ENCODE measurements at regions not wholly inside any gene's neighbourhood (a gene's known extent, or its start where the extent isn't known, plus 50 kb on each side); places are given as distances from the start of the nearest gene placed in this dataset.

- ChIA-PET POLR2A (no interaction called here), CTCF (interaction anchor here (0.9 to 1.1 kb wide), 2 partner anchors 11 to 15 kb away, joined by 3 to 5 read pairs; no protein-coding TSS in a partner anchor)
- H3K4me3 ChIP-seq (ENCODE audit: low read depth, low read length) = no peak overlapping the region
- H3K36me3 ChIP-seq (ENCODE audit: control insufficient read depth, insufficient read depth, low read length) = no peaks in the 10 kb centered on the region
- DNase-seq (ENCODE audit: low read depth) = no peak
- peaks cover 1% of the 10 kb centered on the region for H3K27me3 ChIP-seq (ENCODE audit: control insufficient read depth, insufficient read depth, low read length)
- TF ChIP-seq CTCF (IDR thresholded peaks at IDR 0.05; ENCODE audit: insufficient read depth, low read depth, low read length) = no peak
Measured at GRCh38 chr4:4766564-4766963, 92.9 kb upstream of the MSX1 start.

GRCh38 chr4:4765811-4766210, 93.7 kb upstream of the MSX1 start:
- Histone ChIP-seq H3K36me3 (ENCODE audit: control insufficient read depth, insufficient read depth, low read length) (no peaks in the 10 kb centered on the region), H3K4me3 (ENCODE audit: low read depth, low read length) (no peak overlapping the region), H3K27me3 (ENCODE audit: control insufficient read depth, insufficient read depth, low read length) (peaks cover 1% of the 10 kb centered on the region)
- CTCF ChIA-PET = interaction anchor here (0.9 kb wide), 1 partner anchor 16 kb away, joined by 3 read pairs; no protein-coding TSS in a partner anchor
- DNase-seq (ENCODE audit: low read depth) = no peak
- POLR2A ChIA-PET = no interaction called here
- TF ChIP-seq CTCF (IDR thresholded peaks at IDR 0.05; ENCODE audit: insufficient read depth, low read depth, low read length) = no peak

GRCh38 chr4:4764558-4764905, 94.9 kb upstream of the MSX1 start:
- ChIA-PET CTCF (no interaction called here), POLR2A (no interaction called here)

GRCh38 chr4:4763822-4764557, 95.5 kb upstream of the MSX1 start:
- POLR2A ChIA-PET = interaction anchor here (0.7 kb wide), 1 partner anchor 52 kb away, joined by 3 read pairs; no protein-coding TSS in a partner anchor
- no peak overlapping the region for H3K4me3 ChIP-seq (ENCODE audit: low read depth, low read length)
- CTCF ChIA-PET = no interaction called here
- TF ChIP-seq CTCF (IDR thresholded peaks at IDR 0.05; ENCODE audit: insufficient read depth, low read depth, low read length) = no peak
- peaks cover 1% of the 10 kb centered on the region for H3K27me3 ChIP-seq (ENCODE audit: control insufficient read depth, insufficient read depth, low read length)
- DNase-seq (ENCODE audit: low read depth) = no peak
- no peaks in the 10 kb centered on the region for H3K36me3 ChIP-seq (ENCODE audit: control insufficient read depth, insufficient read depth, low read length)

More at GRCh38 chr4:4764558-4764905, 94.9 kb upstream of the MSX1 start:
- no peak for DNase-seq (ENCODE audit: low read depth)
- H3K4me3 ChIP-seq (ENCODE audit: low read depth, low read length) = no peak overlapping the region
- peaks cover 1% of the 10 kb centered on the region for H3K27me3 ChIP-seq (ENCODE audit: control insufficient read depth, insufficient read depth, low read length)
- no peak for TF ChIP-seq CTCF (IDR thresholded peaks at IDR 0.05; ENCODE audit: insufficient read depth, low read depth, low read length)
- H3K36me3 ChIP-seq (ENCODE audit: control insufficient read depth, insufficient read depth, low read length) = no peaks in the 10 kb centered on the region

- peak; percentile 56 for DNase-seq (ENCODE audit: low read depth)
- H3K36me3 ChIP-seq (ENCODE audit: control insufficient read depth, insufficient read depth, low read length) = no peaks in the 10 kb centered on the region
- 0 out of 2 replicates have a peak, but pooled peaks have one; percentile 11 for TF ChIP-seq CTCF (IDR thresholded peaks at IDR 0.05; ENCODE audit: insufficient read depth, low read depth, low read length)
- no peak overlapping the region for H3K4me3 ChIP-seq (ENCODE audit: low read depth, low read length)
- POLR2A ChIA-PET = interaction anchor here (0.7 kb wide), 1 partner anchor 51 kb away, joined by 3 read pairs; no protein-coding TSS in a partner anchor
- CTCF ChIA-PET = interaction anchor here (1.1 kb wide), 1 partner anchor 12 kb away, joined by 3 read pairs; no protein-coding TSS in a partner anchor
- peaks cover 1% of the 10 kb centered on the region for H3K27me3 ChIP-seq (ENCODE audit: control insufficient read depth, insufficient read depth, low read length)
Measured at GRCh38 chr4:4762909-4763821, 96.3 kb upstream of the MSX1 start.
